ENCODE measurements at regions not wholly inside any gene's neighbourhood (a gene's known extent, or its start where the extent isn't known, plus 50 kb on each side); places are given as distances from the start of the nearest gene placed in this dataset.

GRCh38 chr2:160695402-160696086 is 201.9 kb upstream of the RBMS1 start:
- no peaks in the 10 kb centered on the region for H3K4me1 Mint-ChIP-seq (ENCODE audit: low read depth)
- H3K9me3 Mint-ChIP-seq = no peaks in the 10 kb centered on the region
- H3K36me3 Mint-ChIP-seq (ENCODE audit: low read depth) = no peaks in the 10 kb centered on the region
- H3K27me3 Mint-ChIP-seq (ENCODE audit: low read depth) = no peaks in the 10 kb centered on the region
- no peak overlapping the region for H3K4me3 Mint-ChIP-seq
- H3K27ac Mint-ChIP-seq = no peak overlapping the region

GRCh38 chr2:160696087-160696452 is 202.5 kb upstream of the RBMS1 start:
- no peaks in the 10 kb centered on the region for H3K27me3 Mint-ChIP-seq (ENCODE audit: low read depth)
- no peaks in the 10 kb centered on the region for H3K9me3 Mint-ChIP-seq
- H3K4me1 Mint-ChIP-seq (ENCODE audit: low read depth) = no peaks in the 10 kb centered on the region
- H3K4me3 Mint-ChIP-seq = no peak overlapping the region
- H3K27ac Mint-ChIP-seq = no peak overlapping the region
- no peaks in the 10 kb centered on the region for H3K36me3 Mint-ChIP-seq (ENCODE audit: low read depth)

GRCh38 chr2:160697817-160698216 is 204.2 kb upstream of the RBMS1 start:
- no peaks in the 10 kb centered on the region for H3K4me1 Mint-ChIP-seq (ENCODE audit: low read depth)
- no peaks in the 10 kb centered on the region for H3K27me3 Mint-ChIP-seq (ENCODE audit: low read depth)
- no peaks in the 10 kb centered on the region for H3K36me3 Mint-ChIP-seq (ENCODE audit: low read depth)
- H3K27ac Mint-ChIP-seq = no peak overlapping the region
- H3K9me3 Mint-ChIP-seq = no peaks in the 10 kb centered on the region
- H3K4me3 Mint-ChIP-seq = no peak overlapping the region

DNA sequence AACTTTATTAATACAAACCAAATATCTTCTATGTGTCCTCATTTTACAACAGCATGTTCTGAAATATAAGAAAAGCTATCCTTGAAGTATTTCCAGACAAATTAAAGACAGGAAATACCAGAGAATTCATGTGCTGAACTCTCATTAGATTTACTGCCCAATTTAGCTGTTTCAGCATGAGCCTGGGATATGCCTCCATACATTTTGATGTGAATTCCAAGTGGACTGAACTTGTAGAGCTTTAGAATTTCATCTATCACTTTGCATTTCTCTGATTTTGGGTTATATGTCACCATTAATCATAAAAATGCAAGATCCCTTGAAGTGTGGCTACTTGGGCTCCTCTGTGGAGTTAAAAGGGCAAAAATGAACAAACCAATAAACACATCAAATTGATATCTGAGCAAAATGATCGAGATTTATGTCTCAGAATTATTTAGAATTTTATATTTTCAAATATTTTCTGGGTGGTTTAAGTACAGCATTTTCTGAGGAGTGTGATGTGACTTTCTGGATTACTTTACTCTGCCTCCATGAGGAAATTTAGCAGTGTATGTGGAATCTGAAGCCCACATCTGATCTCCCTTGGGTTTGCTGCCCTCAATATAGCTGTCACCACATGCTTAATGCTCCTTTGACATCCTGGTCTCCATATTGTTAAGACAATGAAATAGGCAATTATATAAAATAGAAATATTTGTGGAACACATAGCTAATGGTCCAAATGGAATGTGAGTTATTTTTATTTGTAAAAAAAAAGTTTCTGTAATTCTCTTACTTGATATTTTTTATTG is 206.6 kb upstream of the RBMS1 start:
- no peak overlapping the region for H3K27ac Mint-ChIP-seq
- no peak overlapping the region for H3K4me3 Mint-ChIP-seq
- H3K4me1 Mint-ChIP-seq (ENCODE audit: low read depth) = peaks cover 11% of the 10 kb centered on the region
- H3K27me3 Mint-ChIP-seq (ENCODE audit: low read depth) = no peaks in the 10 kb centered on the region
- H3K36me3 Mint-ChIP-seq (ENCODE audit: low read depth) = no peaks in the 10 kb centered on the region
- H3K9me3 Mint-ChIP-seq = no peaks in the 10 kb centered on the region

DNA sequence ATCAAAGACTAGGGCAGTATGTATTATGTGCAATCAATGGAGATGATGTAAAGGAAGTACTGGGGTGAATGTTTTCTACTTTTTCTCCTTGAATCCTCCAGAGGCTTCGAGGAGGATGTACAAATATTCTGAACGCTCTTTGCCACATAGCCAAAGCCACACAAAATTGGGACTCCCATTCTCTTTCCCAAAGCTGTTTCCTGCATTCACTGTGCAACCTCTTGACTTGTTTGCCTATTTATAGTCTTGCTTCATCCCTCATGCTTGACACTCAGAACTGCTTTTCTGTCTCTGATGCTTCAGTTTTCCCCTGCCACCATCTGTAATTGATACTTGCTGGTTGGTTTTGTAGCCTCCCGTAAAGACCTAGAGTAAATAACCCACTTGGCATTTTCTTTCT is 208.2 kb upstream of the RBMS1 start:
- Mint-ChIP-seq H3K4me1 (ENCODE audit: low read depth) (peaks cover 11% of the 10 kb centered on the region), H3K4me3 (no peak overlapping the region), H3K9me3 (no peaks in the 10 kb centered on the region), H3K27me3 (ENCODE audit: low read depth) (no peaks in the 10 kb centered on the region), H3K36me3 (ENCODE audit: low read depth) (no peaks in the 10 kb centered on the region), H3K27ac (no peak overlapping the region)

DNA sequence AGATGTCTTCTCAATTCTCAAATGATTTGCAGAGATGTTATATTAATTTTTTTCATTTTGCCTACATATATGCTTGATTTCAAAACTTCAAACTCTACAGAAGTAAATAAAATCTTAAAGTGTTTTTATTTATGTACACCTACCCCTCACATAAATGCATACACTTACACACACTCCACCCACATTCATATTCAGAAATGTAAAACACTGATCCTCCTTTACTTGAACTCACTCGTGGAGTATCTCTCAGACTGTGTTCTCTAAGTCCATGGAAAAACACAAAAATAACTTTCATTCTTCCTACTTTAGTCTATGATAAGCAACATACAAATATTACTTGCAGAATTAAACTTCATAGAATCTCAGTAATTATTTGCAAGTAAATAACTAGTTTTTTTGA is 209.1 kb upstream of the RBMS1 start:
- Mint-ChIP-seq H3K4me3 (no peak overlapping the region), H3K9me3 (no peaks in the 10 kb centered on the region)

DNA sequence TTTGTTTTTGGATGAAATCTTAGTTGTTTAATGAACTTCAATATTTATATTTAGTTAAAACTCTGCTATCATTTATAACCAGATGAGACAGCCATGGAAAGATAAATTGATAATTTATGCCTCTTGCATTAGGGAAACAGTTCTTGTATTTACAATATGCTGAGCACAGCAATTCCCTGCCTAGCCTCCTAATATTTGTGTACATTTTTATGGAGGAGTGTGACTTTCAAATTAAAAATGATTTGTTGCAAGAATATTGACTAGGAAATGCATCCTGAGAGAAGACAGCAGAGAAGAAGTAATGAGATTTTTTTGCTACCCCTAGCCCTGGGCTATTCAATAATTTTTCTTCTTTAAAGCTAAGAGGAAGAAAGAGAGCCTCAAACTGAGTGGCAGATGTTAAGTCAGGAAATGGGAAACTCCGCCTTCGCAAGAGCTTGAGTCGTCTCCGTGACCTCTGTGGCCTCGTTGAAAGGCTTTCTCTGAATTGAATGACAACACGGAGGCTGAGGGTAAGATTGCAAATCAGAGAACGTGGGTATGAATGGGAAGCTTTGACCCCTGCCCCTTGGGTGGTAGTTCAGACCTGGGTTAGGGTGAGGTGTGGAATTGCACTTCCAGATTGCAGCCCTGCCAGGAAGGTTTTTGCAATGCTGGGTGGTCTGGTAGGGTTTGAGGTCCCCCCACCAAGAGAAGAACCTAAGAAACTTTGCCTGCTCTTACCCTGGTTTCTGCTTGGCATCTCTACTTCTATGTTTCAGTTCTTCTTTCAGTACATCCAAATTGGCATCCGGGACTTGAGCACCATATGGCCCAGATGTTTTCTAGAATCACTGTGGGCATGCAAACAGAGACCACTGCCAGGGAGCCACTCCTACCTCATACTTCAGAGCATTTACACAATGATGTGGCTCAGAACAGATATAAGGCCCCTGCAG is 210.3 kb upstream of the RBMS1 start:
- Mint-ChIP-seq H3K9me3 (peaks cover 5% of the 10 kb centered on the region), H3K27ac (no peak overlapping the region), H3K4me1 (ENCODE audit: low read depth) (peaks cover 11% of the 10 kb centered on the region), H3K36me3 (ENCODE audit: low read depth) (no peaks in the 10 kb centered on the region), H3K4me3 (no peak overlapping the region), H3K27me3 (ENCODE audit: low read depth) (no peaks in the 10 kb centered on the region)

More for the DNA sequence above, 209.1 kb upstream of the RBMS1 start:
- Mint-ChIP-seq H3K27ac (no peak overlapping the region), H3K27me3 (ENCODE audit: low read depth) (no peaks in the 10 kb centered on the region), H3K4me1 (ENCODE audit: low read depth) (peaks cover 11% of the 10 kb centered on the region), H3K36me3 (ENCODE audit: low read depth) (no peaks in the 10 kb centered on the region)

DNA sequence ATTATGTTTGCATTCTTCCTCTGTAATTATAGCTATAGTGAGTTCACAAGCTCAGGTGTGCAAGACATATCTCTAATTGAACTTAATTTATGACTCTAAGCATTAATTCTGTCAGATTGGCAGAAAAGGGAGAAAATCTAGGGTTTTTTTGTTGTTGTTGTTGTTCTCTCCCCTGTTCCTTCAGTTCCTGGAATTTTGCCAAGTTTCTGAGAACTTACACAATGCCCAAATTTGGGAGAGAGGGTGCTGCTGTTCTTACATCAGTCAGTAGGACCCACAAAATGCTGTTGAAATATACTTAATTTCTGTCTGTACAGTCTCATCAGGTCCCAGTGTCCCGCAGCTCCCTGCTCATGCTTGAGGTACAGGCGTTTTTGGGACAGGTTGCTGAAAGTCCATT is 221.8 kb upstream of the RBMS1 start:
- Mint-ChIP-seq H3K9me3 (peaks cover 10% of the 10 kb centered on the region), H3K27ac (no peak overlapping the region), H3K4me3 (no peak overlapping the region), H3K4me1 (ENCODE audit: low read depth) (no peaks in the 10 kb centered on the region), H3K36me3 (ENCODE audit: low read depth) (no peaks in the 10 kb centered on the region), H3K27me3 (ENCODE audit: low read depth) (peaks cover 11% of the 10 kb centered on the region)

- Mint-ChIP-seq H3K36me3 (ENCODE audit: low read depth) (no peaks in the 10 kb centered on the region), H3K4me1 (ENCODE audit: low read depth) (no peaks in the 10 kb centered on the region), H3K9me3 (peaks cover 4% of the 10 kb centered on the region), H3K4me3 (no peak overlapping the region), H3K27me3 (ENCODE audit: low read depth) (peaks cover 11% of the 10 kb centered on the region), H3K27ac (no peak overlapping the region)
Observed at GRCh38 chr2:160719116-160719515, 225.5 kb upstream of the RBMS1 start.

DNA sequence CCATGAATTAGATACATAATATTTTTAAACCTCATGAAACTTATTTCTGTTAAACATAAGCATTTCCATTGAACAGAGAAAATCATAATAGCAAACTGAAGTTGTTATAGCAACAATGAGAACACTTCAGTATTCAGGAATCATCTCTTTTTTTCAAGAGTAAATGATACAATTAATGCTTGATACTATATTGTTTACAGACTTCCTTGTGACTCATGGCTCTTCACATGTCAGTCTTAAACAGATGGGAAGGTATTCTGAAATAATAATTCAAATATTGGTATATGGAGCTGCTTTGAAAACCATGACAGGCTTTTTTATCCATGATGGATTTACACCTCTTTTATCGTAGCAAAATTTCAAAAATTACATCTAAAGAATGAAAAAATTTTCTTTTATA is 226.5 kb upstream of the RBMS1 start:
- Mint-ChIP-seq H3K27me3 (ENCODE audit: low read depth) (peaks cover 11% of the 10 kb centered on the region), H3K9me3 (peaks cover 5% of the 10 kb centered on the region), H3K4me3 (no peak overlapping the region), H3K27ac (no peak overlapping the region), H3K36me3 (ENCODE audit: low read depth) (no peaks in the 10 kb centered on the region), H3K4me1 (ENCODE audit: low read depth) (no peaks in the 10 kb centered on the region)

DNA sequence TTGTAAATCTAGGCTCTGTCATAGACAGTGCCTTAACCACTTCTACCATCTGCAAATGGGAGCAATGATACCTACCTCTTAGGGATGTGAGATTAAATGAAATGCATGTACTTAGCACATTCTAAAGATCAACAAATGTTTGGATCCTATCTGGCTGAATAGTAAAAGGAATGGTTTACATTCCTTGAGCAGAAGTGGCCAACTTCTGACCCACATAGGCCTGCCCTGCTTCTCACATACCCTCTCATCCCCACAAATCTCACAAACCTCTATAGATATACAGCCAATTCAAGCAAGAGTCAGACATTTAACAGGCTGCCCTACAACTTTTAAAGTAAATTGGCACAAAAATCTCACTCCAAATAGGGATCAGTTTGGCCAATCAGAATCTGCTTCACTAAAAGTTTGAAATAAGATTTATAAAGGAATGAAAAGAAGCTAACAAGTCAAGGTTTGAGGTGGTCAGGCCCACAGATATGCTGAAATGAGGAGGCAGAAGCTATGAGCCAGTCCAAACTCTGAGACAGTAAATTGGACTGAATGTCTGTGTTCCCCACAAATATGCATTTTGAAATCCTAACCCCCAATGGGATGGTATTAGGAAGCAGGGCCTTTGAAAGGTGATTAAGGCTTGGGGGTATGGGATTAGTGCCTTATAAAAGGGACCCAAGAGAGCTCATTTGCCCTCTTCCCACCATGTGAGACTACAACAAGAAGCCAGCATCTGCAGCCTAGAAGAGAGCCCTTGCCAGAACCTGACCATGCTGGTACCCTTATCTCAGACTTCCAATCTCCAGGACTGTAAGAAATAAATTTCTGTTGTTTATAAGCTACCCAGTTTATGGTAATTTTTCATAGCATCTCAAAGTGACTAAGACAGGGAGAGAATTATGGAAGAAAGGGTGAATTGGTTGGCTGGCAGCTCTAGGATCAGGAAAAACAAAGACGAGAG is 227.8 kb upstream of the RBMS1 start:
- no peaks in the 10 kb centered on the region for H3K36me3 Mint-ChIP-seq (ENCODE audit: low read depth)
- H3K27ac Mint-ChIP-seq = no peak overlapping the region
- no peak overlapping the region for H3K4me3 Mint-ChIP-seq
- H3K4me1 Mint-ChIP-seq (ENCODE audit: low read depth) = peaks cover 2% of the 10 kb centered on the region
- H3K9me3 Mint-ChIP-seq = peaks cover 13% of the 10 kb centered on the region
- H3K27me3 Mint-ChIP-seq (ENCODE audit: low read depth) = peaks cover 7% of the 10 kb centered on the region

DNA sequence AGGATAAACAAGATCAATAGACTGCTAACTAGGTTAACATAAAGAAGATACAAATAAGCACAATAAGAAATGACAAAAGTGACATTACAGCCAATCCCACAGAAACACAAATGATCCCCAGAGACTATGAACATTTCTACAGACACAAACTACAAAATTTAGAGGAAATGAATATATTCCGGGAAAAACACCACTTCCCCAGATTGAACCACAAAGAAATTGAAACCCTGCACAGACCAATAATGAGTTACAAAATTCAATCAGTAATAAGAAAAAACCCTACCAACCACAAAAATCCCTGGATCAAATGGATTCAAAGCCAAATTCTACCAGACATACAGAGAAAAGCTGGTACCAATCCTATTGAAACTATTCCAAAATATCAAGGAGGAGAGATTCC is 232.4 kb upstream of the RBMS1 start:
- Mint-ChIP-seq H3K9me3 (peaks cover 17% of the 10 kb centered on the region), H3K4me1 (ENCODE audit: low read depth) (peaks cover 2% of the 10 kb centered on the region), H3K36me3 (ENCODE audit: low read depth) (no peaks in the 10 kb centered on the region), H3K27me3 (ENCODE audit: low read depth) (peaks cover 2% of the 10 kb centered on the region), H3K27ac (no peak overlapping the region), H3K4me3 (no peak overlapping the region)

GRCh38 chr2:160730296-160730995 is 236.8 kb upstream of the RBMS1 start:
- peaks cover 2% of the 10 kb centered on the region for H3K4me1 Mint-ChIP-seq (ENCODE audit: low read depth)
- H3K9me3 Mint-ChIP-seq = peaks cover 9% of the 10 kb centered on the region
- H3K27ac Mint-ChIP-seq = no peak overlapping the region
- H3K27me3 Mint-ChIP-seq (ENCODE audit: low read depth) = peaks cover 3% of the 10 kb centered on the region
- H3K36me3 Mint-ChIP-seq (ENCODE audit: low read depth) = no peaks in the 10 kb centered on the region
- H3K4me3 Mint-ChIP-seq = no peak overlapping the region

Data from T-helper 1 cell treated with Interleukin-12 subunit alpha and Interleukin-12 subunit beta and Interleukin-4 antibody, amounts not matched to agents 30 μg/mL and 1 μg/mL, for 36 hours (primary cell).